Erythroblast (primary cell): ENCODE measurements at regions not wholly inside any gene's neighbourhood (a gene's known extent, or its start where the extent isn't known, plus 50 kb on each side); places are given as distances from the start of the nearest gene placed in this dataset.

Experiments used
- DNase-seq, 2 experiments: peaks; one replicate each; lab custom pipeline; 2025; lab: John Stamatoyannopoulos, UW
- GATA1 ChIP-seq: IDR thresholded peaks from 2 replicates; pipeline ENCODE4 v1.6.1; 2011; ENCODE audit warnings: low read depth, mild to moderate bottlenecking, control low read depth, low read length, moderate library complexity
- POLR2A ChIP-seq: IDR thresholded peaks from 2 replicates; pipeline ENCODE4 v1.6.1; 2011; ENCODE audit warnings: mild to moderate bottlenecking, low read length

GRCh38 chr7:52854681-52855080, 180.8 kb upstream of the POM121L12 start:
- no peak for DNase-seq
- TF ChIP-seq GATA1 (no peak), POLR2A (no peak)

GRCh38 chr7:52851547-52851946, 183.9 kb upstream of the POM121L12 start:
- no peak for TF ChIP-seq POLR2A
- TF ChIP-seq GATA1 = no peak

GRCh38 chr7:52843436-52843835, 192.0 kb upstream of the POM121L12 start:
- no peak for DNase-seq
- TF ChIP-seq POLR2A (no peak), GATA1 (no peak)

More at GRCh38 chr7:52851547-52851946, 183.9 kb upstream of the POM121L12 start:
- DNase-seq = no peak

DNA sequence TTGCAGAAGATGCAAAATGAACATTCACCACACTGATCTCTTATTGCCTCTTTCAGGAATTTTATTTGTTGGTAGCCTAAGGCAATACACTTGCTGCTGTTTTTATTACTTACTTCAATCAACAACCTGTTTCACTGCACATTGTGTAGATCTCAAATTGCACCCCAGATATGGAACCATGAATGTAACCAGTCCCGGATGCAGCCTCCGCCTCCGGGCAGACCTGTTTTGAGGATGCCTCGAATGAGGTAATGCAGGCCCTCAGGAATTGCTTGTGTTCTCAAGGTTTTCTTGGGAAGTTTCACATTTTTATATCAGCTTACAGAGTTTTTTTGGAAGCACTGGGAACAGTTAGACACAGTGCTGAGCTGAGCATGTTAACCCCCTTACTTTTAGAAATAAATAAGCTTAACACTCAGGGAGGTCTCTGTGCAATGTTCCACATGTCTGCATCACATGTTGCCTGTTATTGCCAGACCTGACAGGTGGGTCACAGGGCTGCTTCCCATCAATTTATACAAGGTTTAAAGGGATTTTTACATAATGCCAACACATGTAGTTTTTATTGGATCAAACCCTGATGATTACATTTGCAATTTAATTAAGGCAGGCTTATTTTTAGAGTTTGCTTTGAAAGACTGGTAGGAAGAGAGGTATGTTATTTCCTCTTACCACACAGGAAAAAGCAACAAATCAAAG, 193.1 kb upstream of the POM121L12 start:
- no peak for DNase-seq
- no peak for TF ChIP-seq GATA1
- no peak for TF ChIP-seq POLR2A

GRCh38 chr7:52838981-52839411, 196.4 kb upstream of the POM121L12 start:
- no peak for DNase-seq
- TF ChIP-seq GATA1 (no peak), POLR2A (no peak)

GRCh38 chr7:52831321-52831720, 204.1 kb upstream of the POM121L12 start:
- TF ChIP-seq POLR2A (no peak), GATA1 (no peak)
- DNase-seq = no peak

DNA sequence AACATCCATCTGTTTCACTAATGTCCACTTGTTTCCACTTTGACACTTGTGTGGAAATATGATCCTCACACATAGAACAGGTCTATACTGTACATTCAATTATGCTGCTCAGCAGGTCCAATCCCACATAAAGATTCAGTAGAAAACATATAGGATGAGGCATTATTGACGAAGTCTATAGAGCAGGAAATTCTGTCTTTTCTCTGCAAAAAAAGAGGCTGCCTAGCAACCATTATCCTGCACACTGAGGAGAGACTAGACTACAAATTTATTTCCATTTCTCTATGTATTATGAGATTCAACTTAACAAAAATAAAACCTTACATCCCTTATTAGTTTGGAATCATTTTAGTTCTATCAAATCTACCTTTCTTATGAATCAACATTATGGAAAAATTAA, 204.6 kb upstream of the POM121L12 start:
- no peak for TF ChIP-seq POLR2A
- no peak for TF ChIP-seq GATA1
- DNase-seq = no peak

- no peak for DNase-seq
- TF ChIP-seq GATA1 (no peak), POLR2A (no peak)
Observed at GRCh38 chr7:52826515-52827265, 208.7 kb upstream of the POM121L12 start.

GRCh38 chr7:52825611-52826010, 209.8 kb upstream of the POM121L12 start:
- DNase-seq = no peak

DNA sequence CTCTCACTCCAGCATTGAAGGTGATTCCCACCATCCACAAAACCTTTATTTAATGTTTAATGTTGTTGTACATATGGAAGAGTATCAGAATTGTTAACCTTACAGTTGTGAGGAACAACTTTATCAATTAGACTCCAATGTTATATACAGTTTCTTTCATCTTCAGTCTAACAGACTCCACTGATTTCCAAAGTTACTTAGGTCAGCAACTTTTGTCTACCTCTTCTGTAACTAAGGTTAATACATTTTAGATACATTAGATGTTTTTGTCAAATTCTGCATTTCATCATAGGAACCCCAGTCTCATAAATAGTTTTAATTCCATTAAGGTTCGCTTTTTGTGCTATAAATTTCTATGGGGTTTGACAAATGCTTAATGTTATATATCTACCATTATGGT, 223.9 kb upstream of the POM121L12 start:
- TF ChIP-seq POLR2A (no peak), GATA1 (no peak)
- DNase-seq = no peak

More at GRCh38 chr7:52825611-52826010, 209.8 kb upstream of the POM121L12 start:
- no peak for TF ChIP-seq POLR2A

DNA sequence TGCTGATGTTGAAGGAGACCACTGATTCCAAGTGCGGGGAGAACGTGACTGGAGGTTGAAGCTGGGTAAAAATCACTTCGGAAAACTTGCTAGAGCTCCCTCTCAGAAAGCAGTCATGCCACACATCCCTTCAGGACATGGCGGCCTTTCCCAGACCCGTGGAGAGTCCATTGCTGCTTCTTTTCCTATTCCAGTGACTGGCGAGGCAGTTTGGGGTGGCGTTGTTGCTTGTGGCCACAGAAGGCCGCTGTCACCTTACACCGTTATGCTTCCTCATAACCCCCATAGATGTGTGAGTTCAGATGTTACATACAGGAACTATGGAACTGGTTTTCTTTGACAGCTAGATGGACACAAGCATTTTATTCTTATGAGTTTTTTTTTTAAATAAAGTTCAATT, 235.6 kb upstream of the POM121L12 start:
- no peak for DNase-seq
- TF ChIP-seq POLR2A = no peak
- TF ChIP-seq GATA1 = no peak

GRCh38 chr7:52797801-52798200, 237.6 kb upstream of the POM121L12 start:
- TF ChIP-seq POLR2A (no peak), GATA1 (no peak)
- DNase-seq = no peak

DNA sequence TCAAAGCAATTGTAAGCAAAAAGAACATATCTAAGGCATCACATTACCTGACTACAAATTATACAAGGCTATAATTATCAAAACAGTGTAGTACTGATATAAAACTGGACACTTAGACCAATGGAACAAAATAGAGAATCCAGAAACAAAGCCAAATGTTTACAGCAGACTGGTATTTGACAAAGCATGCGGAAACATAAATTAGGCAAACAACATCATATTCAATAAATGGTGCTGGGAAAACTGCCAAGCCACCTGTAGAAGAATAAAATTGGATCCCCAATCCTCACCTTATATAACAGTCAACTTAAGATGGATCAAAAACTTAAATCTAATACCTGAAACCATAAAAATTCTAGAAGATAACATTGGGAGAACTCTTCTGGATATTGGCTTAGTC, 240.8 kb upstream of the POM121L12 start:
- no peak for DNase-seq

DNA sequence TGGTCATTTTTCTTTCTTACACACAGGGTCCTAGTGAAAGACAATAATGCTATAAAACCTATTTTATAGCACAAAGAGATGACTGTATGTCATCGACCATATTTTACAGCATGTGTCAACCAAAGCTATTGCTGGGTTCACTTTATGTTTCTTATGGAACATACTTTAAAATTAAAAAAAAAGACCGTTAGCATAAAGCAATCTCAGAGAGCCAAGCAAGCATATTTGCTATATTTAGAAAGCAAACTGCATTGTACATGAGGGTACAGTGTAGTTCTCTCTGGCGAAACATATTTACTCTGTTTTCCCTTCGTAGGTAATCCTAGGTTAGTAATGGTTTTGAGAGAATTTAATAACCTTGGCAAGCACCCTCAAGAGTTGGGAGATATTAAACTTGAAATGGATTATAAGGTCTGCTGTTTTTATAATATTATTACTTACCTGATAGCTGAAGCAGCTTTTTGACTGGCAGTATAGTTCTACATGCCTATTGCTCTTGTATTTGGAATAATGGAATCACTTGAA, 244.2 kb upstream of the POM121L12 start:
- TF ChIP-seq GATA1 = no peak
- no peak for TF ChIP-seq POLR2A
- no peak for DNase-seq

More for the DNA sequence above, 240.8 kb upstream of the POM121L12 start:
- TF ChIP-seq GATA1 (no peak), POLR2A (no peak)

DNA sequence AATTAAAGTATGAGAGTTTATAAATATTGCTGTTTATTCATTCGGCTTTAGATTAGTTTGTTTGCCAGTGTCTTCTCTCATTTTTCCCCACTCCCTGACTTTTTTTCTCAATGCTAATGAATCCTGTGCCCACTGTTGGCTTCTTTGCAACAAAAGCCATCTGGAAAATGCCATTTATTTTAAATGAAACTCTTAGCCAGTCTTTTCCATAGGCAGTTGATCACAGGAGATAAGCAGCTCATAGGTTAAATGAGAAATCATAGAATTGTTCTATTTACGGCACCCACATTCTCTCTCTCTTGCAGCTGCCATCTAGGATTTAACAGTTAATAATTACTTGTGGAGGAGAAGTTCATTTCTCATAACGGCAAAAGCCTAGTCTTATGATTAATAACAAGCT, 249.3 kb upstream of the POM121L12 start:
- TF ChIP-seq POLR2A = no peak
- no peak for TF ChIP-seq GATA1
- no peak for DNase-seq
